Stomach (tissue), 4 donors: ENCODE measurements at regions not wholly inside any gene's neighbourhood (a gene's known extent, or its start where the extent isn't known, plus 50 kb on each side); places are given as distances from the start of the nearest gene placed in this dataset.
"Not testable (repeated sequence)": the region's sequence is repeated elsewhere in the genome, so short reads cannot be mapped to it uniquely, and the experiment has no call there.

Source experiments
- CTCF ChIP-seq, 7 experiments: fragments of 450-650 bp in 4 of 7; fragments of 200-600 bp in 3 of 7; sonication (generic) in 3 of 7; IDR thresholded peaks; one replicate each; pipeline ENCODE4 v1.5.1; 2016 to 2019; ENCODE audit warnings: antibody characterized with exemption in 7 of 7, control low read depth in 2 of 7, mild to moderate bottlenecking in 1 of 7
- POLR2A ChIP-seq, 4 donors: fragments of 450-650 bp; IDR thresholded peaks; one replicate each; pipeline ENCODE4 v1.6.1; 2016; ENCODE audit warnings: antibody characterized with exemption in 4 of 4, control low read depth in 2 of 4, mild to moderate bottlenecking in 1 of 4, moderate library complexity in 1 of 4
- POLR2AphosphoS5 ChIP-seq, 3 donors: sonication (generic); formaldehyde crosslinking; IDR thresholded peaks; one replicate each; pipeline ENCODE4 v1.6.1; 2016; ENCODE audit warnings: antibody characterized with exemption in 3 of 3

GRCh38 chr6:57860481-57861315 lies 543.3 kb downstream of the PRIM2 start:
- TF ChIP-seq CTCF, POLR2AphosphoS5, POLR2A (IDR thresholded peaks at IDR 0.05): not testable (repeated sequence)
